Mesothelial cell of epicardium (in vitro differentiated cells): ENCODE measurements at regions not wholly inside any gene's neighbourhood (a gene's known extent, or its start where the extent isn't known, plus 50 kb on each side); places are given as distances from the start of the nearest gene placed in this dataset.

Experiments
- DNase-seq, 2 experiments: peaks; one replicate each; pipeline ENCODE4 v3.0.0; 2021; ENCODE audit warnings: low spot score in 2 of 2; ENCODE audit not compliant: unreplicated experiment in 2 of 2
- H3K27ac Mint-ChIP-seq: 2 replicates; pipeline ENCODE4 v1.8.0; 2021; ENCODE audit warnings: mixed read lengths
- H3K27me3 Mint-ChIP-seq: 2 replicates; pipeline ENCODE4 v1.8.0; 2021; ENCODE audit warnings: low read depth, mixed read lengths
- H3K36me3 Mint-ChIP-seq: 2 replicates; pipeline ENCODE4 v1.8.0; 2021; ENCODE audit warnings: mixed read lengths
- H3K4me1 Mint-ChIP-seq: 2 replicates; pipeline ENCODE4 v1.8.0; 2021; ENCODE audit warnings: mixed read lengths
- H3K4me3 Mint-ChIP-seq: 2 replicates; pipeline ENCODE4 v1.8.0; 2021; ENCODE audit warnings: mild to moderate bottlenecking, moderate library complexity, mixed read lengths
- H3K9me3 Mint-ChIP-seq: 2 replicates; pipeline ENCODE4 v1.8.0; 2021; ENCODE audit warnings: mixed read lengths
- CTCF ChIP-seq: fragments of 200-600 bp; sonication (generic); IDR thresholded peaks from one replicate; pipeline ENCODE4 v1.5.0; 2021; ENCODE audit warnings: antibody characterized with exemption; ENCODE audit not compliant: unreplicated experiment

- Mint-ChIP-seq H3K27me3 (peaks cover 32% of the 10 kb centered on the region), H3K4me1 (peaks cover 7% of the 10 kb centered on the region), H3K4me3 (no peak overlapping the region), H3K27ac (no peak overlapping the region), H3K36me3 (no peaks in the 10 kb centered on the region), H3K9me3 (no peaks in the 10 kb centered on the region)
- peak in 1 of 2 experiments; percentile 35 for DNase-seq
- TF ChIP-seq CTCF = no peak
Measured at GRCh38 chr2:120401275-120402066, 55.5 kb downstream of the INHBB start.

- no peak overlapping the region for H3K27ac Mint-ChIP-seq
- H3K9me3 Mint-ChIP-seq = no peaks in the 10 kb centered on the region
- DNase-seq = no peak
- H3K27me3 Mint-ChIP-seq = peaks cover 31% of the 10 kb centered on the region
- H3K4me1 Mint-ChIP-seq = peaks cover 6% of the 10 kb centered on the region
- TF ChIP-seq CTCF = no peak
- H3K4me3 Mint-ChIP-seq = no peak overlapping the region
- no peaks in the 10 kb centered on the region for H3K36me3 Mint-ChIP-seq
Measured at GRCh38 chr2:120402067-120402433, 56.1 kb downstream of the INHBB start.

GRCh38 chr2:120402508-120402907 lies 56.6 kb downstream of the INHBB start:
- no peaks in the 10 kb centered on the region for H3K36me3 Mint-ChIP-seq
- no peak overlapping the region for H3K4me3 Mint-ChIP-seq
- no peak for DNase-seq
- peaks cover 2% of the 10 kb centered on the region for H3K9me3 Mint-ChIP-seq
- TF ChIP-seq CTCF = no peak
- peaks cover 26% of the 10 kb centered on the region for H3K27me3 Mint-ChIP-seq
- H3K27ac Mint-ChIP-seq = no peak overlapping the region
- peaks cover 3% of the 10 kb centered on the region for H3K4me1 Mint-ChIP-seq

DNA sequence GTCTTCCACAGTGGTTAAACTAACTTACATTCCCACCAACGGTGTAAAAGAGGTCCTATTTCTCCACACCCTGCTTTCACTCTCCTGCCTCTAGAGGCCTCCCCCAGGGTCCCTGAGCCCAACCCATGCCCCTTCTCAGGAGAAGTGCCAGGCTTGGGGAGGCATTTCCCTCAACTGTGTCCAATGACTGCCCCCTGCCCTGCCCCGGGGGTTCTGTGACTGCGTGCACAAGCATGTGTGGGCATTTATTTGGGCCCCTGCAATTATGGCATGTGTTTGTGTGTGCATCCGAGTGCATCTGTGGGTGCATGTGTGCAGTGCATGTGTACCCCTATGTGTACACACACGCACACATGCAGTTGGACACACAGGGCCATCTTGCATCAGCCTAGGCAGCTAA lies 57.3 kb downstream of the INHBB start:
- H3K27ac Mint-ChIP-seq = no peak overlapping the region
- no peak for DNase-seq
- H3K27me3 Mint-ChIP-seq = peaks cover 23% of the 10 kb centered on the region
- no peak overlapping the region for H3K4me3 Mint-ChIP-seq
- no peak for TF ChIP-seq CTCF
- H3K4me1 Mint-ChIP-seq = peaks cover 3% of the 10 kb centered on the region
- H3K9me3 Mint-ChIP-seq = peaks cover 4% of the 10 kb centered on the region
- no peaks in the 10 kb centered on the region for H3K36me3 Mint-ChIP-seq

DNA sequence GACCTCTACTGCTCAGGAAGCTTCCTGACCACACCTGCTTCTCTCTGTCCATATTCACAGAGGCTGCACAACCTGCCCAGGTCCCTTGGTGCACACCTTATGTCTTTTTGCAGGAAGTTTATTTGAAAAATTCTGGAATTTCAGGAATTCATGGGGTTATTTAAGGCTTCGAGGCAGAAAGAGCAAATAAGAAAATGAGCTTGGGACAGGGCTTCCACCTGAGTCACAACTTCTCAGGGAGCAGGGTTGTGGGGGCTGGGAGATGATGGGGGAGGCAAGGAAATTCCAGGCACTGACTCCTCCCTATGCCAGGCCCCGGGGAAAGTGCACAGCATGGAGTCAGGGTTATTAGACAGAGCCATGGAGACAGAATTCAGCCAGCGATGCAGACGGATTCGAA lies 57.7 kb downstream of the INHBB start:
- Mint-ChIP-seq H3K4me3 (no peak overlapping the region), H3K27ac (no peak overlapping the region)
- no peak for TF ChIP-seq CTCF

More for the DNA sequence above, 57.7 kb downstream of the INHBB start:
- Mint-ChIP-seq H3K36me3 (no peaks in the 10 kb centered on the region), H3K9me3 (peaks cover 7% of the 10 kb centered on the region), H3K4me1 (peaks cover 3% of the 10 kb centered on the region), H3K27me3 (peaks cover 20% of the 10 kb centered on the region)
- no peak for DNase-seq
